ENCODE measurements at regions not wholly inside any gene's neighbourhood (a gene's known extent, or its start where the extent isn't known, plus 50 kb on each side); places are given as distances from the start of the nearest gene placed in this dataset.

DNA sequence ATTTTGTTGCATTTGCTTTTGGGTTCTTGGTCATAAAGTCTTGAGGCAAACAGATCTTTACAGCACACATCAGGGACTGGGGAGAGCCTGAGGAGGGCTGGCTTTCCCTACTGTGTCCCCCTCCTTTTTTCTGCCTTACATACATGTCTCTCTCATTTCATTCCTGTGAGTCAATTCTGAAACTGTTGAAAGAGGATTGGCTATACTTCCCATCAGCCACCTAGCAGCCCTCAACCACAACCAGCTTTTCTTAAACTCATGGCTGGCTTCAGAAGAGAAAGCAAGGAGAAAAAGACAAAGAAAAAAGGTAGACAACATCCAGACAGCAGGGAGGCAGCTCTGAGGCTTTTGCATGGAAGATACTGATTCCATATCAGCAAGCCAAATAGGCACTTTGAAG lies 374.8 kb upstream of the KIF2A start:
- H3K27me3 ChIP-seq (ENCODE audit: control insufficient read depth in 2 of 2, insufficient read depth in 2 of 2, low read length in 2 of 2), result no peaks in the 10 kb centered on the region
- no peak overlapping the region for H3K27ac ChIP-seq (ENCODE audit: insufficient read depth, low read depth, low read length)
- CTCF ChIA-PET, result no interaction called here
- intact Hi-C loops (cut with micrococcal nuclease) (no loop called here), dilution Hi-C loops (cut with MboI; ENCODE audit: extremely low pct_ligation_motif_present, low sequenced_read_pairs) (no loop called here)
- BruUV-seq (replicated peaks), result no TSS peak
- no peaks in the 10 kb centered on the region for H3K36me3 ChIP-seq (ENCODE audit: control insufficient read depth in 2 of 2, extremely low read depth in 1 of 2, insufficient read depth in 2 of 2, low read length in 2 of 2)
- no peak overlapping the region for H3K4me3 ChIP-seq (replicated peaks in 1 of 3; ENCODE audit: insufficient read depth in 1 of 3, low read depth in 1 of 3, low read length in 3 of 3)
- no peaks in the 10 kb centered on the region for H3K4me1 ChIP-seq (ENCODE audit: control insufficient read depth, extremely low read depth, insufficient read depth, low read length)
- DNase-seq (ENCODE audit: low read depth, low spot score) (no peak), FAIRE-seq (no peak)
- no peak overlapping the region for H3K9ac ChIP-seq (replicated peaks; ENCODE audit: extremely low read depth, insufficient read depth, low read length)
- H3K9me3 ChIP-seq (replicated peaks; ENCODE audit: control insufficient read depth, insufficient read depth, low read length), result no peaks in the 10 kb centered on the region
- no peaks in the 10 kb centered on the region for H4K20me1 ChIP-seq (replicated peaks; ENCODE audit: control insufficient read depth, extremely low read depth, insufficient read depth, low read length)
- TF ChIP-seq FOS (IDR thresholded peaks at IDR 0.05; ENCODE audit: borderline replicate concordance, insufficient read depth, low read length), result no peak
- no peak for TF ChIP-seq MAX (IDR thresholded peaks at IDR 0.05; ENCODE audit: insufficient read depth, insufficient read length)
- TF ChIP-seq POLR2AphosphoS5 (IDR thresholded peaks at IDR 0.05; ENCODE audit: insufficient read depth, low read depth, low read length), result no peak
- no peak for TF ChIP-seq POLR2A (IDR thresholded peaks at IDR 0.05; ENCODE audit: low read depth, low read length)
- TF ChIP-seq, protein P1, sequence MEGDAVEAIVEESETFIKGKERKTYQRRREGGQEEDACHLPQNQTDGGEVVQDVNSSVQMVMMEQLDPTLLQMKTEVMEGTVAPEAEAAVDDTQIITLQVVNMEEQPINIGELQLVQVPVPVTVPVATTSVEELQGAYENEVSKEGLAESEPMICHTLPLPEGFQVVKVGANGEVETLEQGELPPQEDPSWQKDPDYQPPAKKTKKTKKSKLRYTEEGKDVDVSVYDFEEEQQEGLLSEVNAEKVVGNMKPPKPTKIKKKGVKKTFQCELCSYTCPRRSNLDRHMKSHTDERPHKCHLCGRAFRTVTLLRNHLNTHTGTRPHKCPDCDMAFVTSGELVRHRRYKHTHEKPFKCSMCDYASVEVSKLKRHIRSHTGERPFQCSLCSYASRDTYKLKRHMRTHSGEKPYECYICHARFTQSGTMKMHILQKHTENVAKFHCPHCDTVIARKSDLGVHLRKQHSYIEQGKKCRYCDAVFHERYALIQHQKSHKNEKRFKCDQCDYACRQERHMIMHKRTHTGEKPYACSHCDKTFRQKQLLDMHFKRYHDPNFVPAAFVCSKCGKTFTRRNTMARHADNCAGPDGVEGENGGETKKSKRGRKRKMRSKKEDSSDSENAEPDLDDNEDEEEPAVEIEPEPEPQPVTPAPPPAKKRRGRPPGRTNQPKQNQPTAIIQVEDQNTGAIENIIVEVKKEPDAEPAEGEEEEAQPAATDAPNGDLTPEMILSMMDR (IDR thresholded peaks at IDR 0.05; ENCODE audit: extremely low read depth in 1 of 2, insufficient read depth in 1 of 2, low read depth in 1 of 2, low read length in 2 of 2), result no peak
- TF ChIP-seq JUN (IDR thresholded peaks at IDR 0.05; ENCODE audit: borderline replicate concordance, insufficient read depth, insufficient read length, low read depth), result no peak
- no peak for TF ChIP-seq EZH2 (IDR thresholded peaks at IDR 0.05; ENCODE audit: borderline replicate concordance, low read depth, low read length, severe bottlenecking)
- no peak for TF ChIP-seq GATA2 (IDR thresholded peaks at IDR 0.05; ENCODE audit: insufficient read depth, insufficient read length, low read depth, low read length)
- H2AFZ ChIP-seq (ENCODE audit: low read depth, low read length), result no peak overlapping the region
- no peaks in the 10 kb centered on the region for H3K9me1 ChIP-seq (replicated peaks; ENCODE audit: control insufficient read depth, extremely low read depth, insufficient read depth, low read length)
- POLR2A ChIA-PET, result no interaction called here
- H3K4me2 ChIP-seq (ENCODE audit: insufficient read depth, low read length), result no peak overlapping the region
- H3K79me2 ChIP-seq (ENCODE audit: control insufficient read depth, insufficient read depth, low read length), result no peaks in the 10 kb centered on the region
